T-cell (primary cell): ENCODE measurements at regions not wholly inside any gene's neighbourhood (a gene's known extent, or its start where the extent isn't known, plus 50 kb on each side); places are given as distances from the start of the nearest gene placed in this dataset.
"Not testable (repeated sequence)": the region's sequence is repeated elsewhere in the genome, so short reads cannot be mapped to it uniquely, and the experiment has no call there.

Experiments
- ATAC-seq, 4 experiments: fragments of 200-7000 bp in 3 of 4; fragments of 150-1000 bp in 1 of 4; cut with Tn5 transposase; replicated peaks in 1 of 4; 1 replicate in 3 of 4; 2 replicates in 1 of 4; pipeline ENCODE4 v1.10.0; 2021; ENCODE audit warnings: moderate library complexity in 3 of 4, mild to moderate bottlenecking in 2 of 4, moderate number of reproducible peaks in 1 of 4
- CTCF ChIA-PET, 2 donors: fragments of 300-600 bp; sonication (Branson Sonifier 250); formaldehyde crosslinking; loops; one replicate each; lab custom pipeline; 2022; ENCODE audit warnings: antibody characterized with exemption in 2 of 2; lab: Charles Lee
- POLR2A ChIA-PET, 2 donors: fragments of 300-600 bp; sonication (Branson Sonifier 250); formaldehyde crosslinking; loops; one replicate each; lab custom pipeline; 2022; ENCODE audit warnings: antibody characterized with exemption in 2 of 2; lab: Charles Lee
- DNase-seq, 35 experiments: peaks; one replicate each; pipeline versions ENCODE4 v3.0.0 to v3.0.0-alpha.2; 2013 to 2023
- H3K27ac ChIP-seq: one replicate; pipeline ENCODE4 v1.5.1; 2013; ENCODE audit warnings: low read length
- H3K27me3 ChIP-seq, 2 experiments: replicated peaks in 1 of 2; 1 replicate in 1 of 2; 2 replicates in 1 of 2; pipeline versions ENCODE4 v1.6.1 to v1.7.0; 2013; ENCODE audit warnings: low read length in 1 of 2, mixed read lengths in 1 of 2; ENCODE audit not compliant: control insufficient read depth in 2 of 2, insufficient read depth in 2 of 2; ENCODE audit errors: extremely low read depth in 1 of 2
- H3K36me3 ChIP-seq, 2 donors: 1 replicate in 1 of 2; 2 replicates in 1 of 2; pipeline versions ENCODE4 v1.6.1 to v1.7.0; 2013; ENCODE audit warnings: low read length in 1 of 2; ENCODE audit not compliant: control insufficient read depth in 2 of 2, insufficient read depth in 1 of 2; ENCODE audit errors: extremely low read depth in 1 of 2
- H3K4me1 ChIP-seq, 2 experiments: 1 replicate in 1 of 2; 2 replicates in 1 of 2; pipeline versions ENCODE4 v1.6.1 to v1.7.0; 2013; ENCODE audit warnings: low read length in 2 of 2, mixed read lengths in 1 of 2; ENCODE audit not compliant: insufficient read depth in 2 of 2, control insufficient read depth in 1 of 2; ENCODE audit errors: extremely low read depth in 1 of 2
- H3K4me3 ChIP-seq, 2 donors: 1 replicate in 1 of 2; 2 replicates in 1 of 2; pipeline versions ENCODE4 v1.5.1 to v1.7.0; 2013; ENCODE audit warnings: mild to moderate bottlenecking in 2 of 2, low read length in 1 of 2, moderate library complexity in 1 of 2; ENCODE audit not compliant: control insufficient read depth in 1 of 2; ENCODE audit errors: extremely low read depth in 1 of 2
- H3K9me3 ChIP-seq: 2 replicates; pipeline ENCODE4 v1.7.0; 2013
- H3K27ac Mint-ChIP-seq, 2 donors: one replicate each; pipeline ENCODE4 v1.8.0; 2020 to 2021; ENCODE audit warnings: mild to moderate bottlenecking in 2 of 2, mixed read lengths in 2 of 2
- H3K27me3 Mint-ChIP-seq, 2 donors: one replicate each; pipeline ENCODE4 v1.8.0; 2021 to 2022; ENCODE audit warnings: mixed read lengths in 2 of 2
- H3K36me3 Mint-ChIP-seq: one replicate; pipeline ENCODE4 v1.8.0; 2021; ENCODE audit warnings: mixed read lengths
- H3K4me1 Mint-ChIP-seq, 3 donors: one replicate each; pipeline ENCODE4 v1.8.0; 2020 to 2022; ENCODE audit warnings: mixed read lengths in 3 of 3, mild to moderate bottlenecking in 1 of 3
- H3K4me3 Mint-ChIP-seq, 3 donors: one replicate each; pipeline ENCODE4 v1.8.0; 2020 to 2022; ENCODE audit warnings: mild to moderate bottlenecking in 3 of 3, mixed read lengths in 3 of 3, moderate library complexity in 3 of 3
- H3K9me3 Mint-ChIP-seq, 3 donors: one replicate each; pipeline ENCODE4 v1.8.0; 2020 to 2022; ENCODE audit warnings: mixed read lengths in 3 of 3
- WGBS: methylation state at CpG from one replicate; pipeline ENCODE4 v1.1.5; 2013; ENCODE audit warnings: missing lambda C conversion rate; ENCODE audit not compliant: insufficient coverage; 5-methylcytosine and 5-hydroxymethylcytosine counted together

GRCh38 chrX:142299406-142299805, 94.3 kb upstream of the MAGEC2 start:
- ChIA-PET CTCF (no interaction called here), POLR2A (no interaction called here)
- Mint-ChIP-seq H3K36me3 (no peaks in the 10 kb centered on the region), H3K4me1 (no peaks in the 10 kb centered on the region), H3K9me3 (peaks cover 3 to 10% (median 4%) of the 10 kb centered on the region in 3 donors), H3K27ac (no peak overlapping the region), H3K27me3 (no peaks in the 10 kb centered on the region), H3K4me3 (no peak overlapping the region)
- no peak overlapping the region for H3K27ac ChIP-seq
- no CpG with 5 or more reads among the region's 2 CpGs for WGBS
- H3K27me3 ChIP-seq = no peaks in the 10 kb centered on the region
- DNase-seq (no peak), ATAC-seq (no peak)
- no peak overlapping the region for H3K4me3 ChIP-seq
- no peaks in the 10 kb centered on the region for H3K36me3 ChIP-seq
- H3K4me1 ChIP-seq = no peaks in the 10 kb centered on the region
- H3K9me3 ChIP-seq = no peaks in the 10 kb centered on the region

GRCh38 chrX:142296421-142296820, 91.3 kb upstream of the MAGEC2 start:
- H3K36me3 ChIP-seq = no peaks in the 10 kb centered on the region
- no peaks in the 10 kb centered on the region for H3K27me3 Mint-ChIP-seq
- WGBS = no CpG with 5 or more reads among the region's 1 CpG
- H3K4me3 Mint-ChIP-seq = no peak overlapping the region
- no peak overlapping the region for H3K27ac Mint-ChIP-seq
- no peaks in the 10 kb centered on the region for H3K4me1 Mint-ChIP-seq
- no peaks in the 10 kb centered on the region for H3K36me3 Mint-ChIP-seq
- no peak overlapping the region for H3K4me3 ChIP-seq
- no peaks in the 10 kb centered on the region for H3K4me1 ChIP-seq
- no peak for DNase-seq
- no peak overlapping the region for H3K27ac ChIP-seq
- no peaks in the 10 kb centered on the region for H3K27me3 ChIP-seq
- H3K9me3 Mint-ChIP-seq = peaks cover 3 to 4% (median 3%) of the 10 kb centered on the region in 3 donors
- no peak for ATAC-seq
- ChIA-PET POLR2A (no interaction called here), CTCF (no interaction called here)
- H3K9me3 ChIP-seq = no peaks in the 10 kb centered on the region

GRCh38 chrX:142295190-142295589, 90.1 kb upstream of the MAGEC2 start:
- DNase-seq (no peak), ATAC-seq (no peak)
- peaks cover 3 to 4% (median 3%) of the 10 kb centered on the region in 3 donors for H3K9me3 Mint-ChIP-seq
- Histone ChIP-seq H3K36me3 (no peaks in the 10 kb centered on the region), H3K27ac (no peak overlapping the region), H3K27me3 (no peaks in the 10 kb centered on the region), H3K4me3 (no peak overlapping the region), H3K9me3 (no peaks in the 10 kb centered on the region), H3K4me1 (no peaks in the 10 kb centered on the region)
- H3K27ac Mint-ChIP-seq = no peak overlapping the region
- H3K4me1 Mint-ChIP-seq = no peaks in the 10 kb centered on the region
- 69% methylated on average over 2 of the region's 3 CpGs for WGBS
- H3K27me3 Mint-ChIP-seq = no peaks in the 10 kb centered on the region
- ChIA-PET CTCF (no interaction called here), POLR2A (no interaction called here)
- no peak overlapping the region for H3K4me3 Mint-ChIP-seq
- no peaks in the 10 kb centered on the region for H3K36me3 Mint-ChIP-seq

- POLR2A ChIA-PET, H3K36me3 Mint-ChIP-seq, DNase-seq, H3K4me3 Mint-ChIP-seq, H3K36me3 ChIP-seq, H3K9me3 ChIP-seq, H3K27me3 ChIP-seq, H3K27ac Mint-ChIP-seq, CTCF ChIA-PET, H3K4me1 Mint-ChIP-seq, H3K4me3 ChIP-seq, H3K27me3 Mint-ChIP-seq, ATAC-seq, H3K4me1 ChIP-seq, H3K27ac ChIP-seq: not testable (repeated sequence)
- H3K9me3 Mint-ChIP-seq = peaks cover 0 to 10% (median 9%) of the 10 kb centered on the region in 3 donors
- no CpG with 5 or more reads among the region's 7 CpGs for WGBS
Measured at GRCh38 chrX:142270166-142270565, 65.1 kb upstream of the MAGEC2 start.

- Histone ChIP-seq H3K9me3 (no peaks in the 10 kb centered on the region), H3K27me3 (no peaks in the 10 kb centered on the region), H3K4me3 (no peak overlapping the region), H3K4me1 (no peaks in the 10 kb centered on the region), H3K36me3 (no peaks in the 10 kb centered on the region), H3K27ac (no peak overlapping the region)
- no peak for ATAC-seq
- WGBS = 100% methylated on average over 1 of the region's 10 CpGs
- Mint-ChIP-seq H3K27ac (no peak overlapping the region), H3K27me3 (no peaks in the 10 kb centered on the region), H3K4me1 (no peaks in the 10 kb centered on the region), H3K4me3 (no peak overlapping the region), H3K36me3 (no peaks in the 10 kb centered on the region), H3K9me3 (peaks cover 0 to 3% (median 0%) of the 10 kb centered on the region in 3 donors)
- ChIA-PET POLR2A (no interaction called here), CTCF (no interaction called here)
- no peak for DNase-seq
Measured at GRCh38 chrX:142266417-142266816, 61.3 kb upstream of the MAGEC2 start.

- DNase-seq, CTCF ChIA-PET, H3K27ac ChIP-seq, H3K36me3 Mint-ChIP-seq, H3K27ac Mint-ChIP-seq, H3K9me3 ChIP-seq, H3K4me1 Mint-ChIP-seq, H3K27me3 Mint-ChIP-seq, H3K9me3 Mint-ChIP-seq, POLR2A ChIA-PET, H3K36me3 ChIP-seq, ATAC-seq, H3K4me1 ChIP-seq, H3K4me3 Mint-ChIP-seq, H3K4me3 ChIP-seq, H3K27me3 ChIP-seq: not testable (repeated sequence)
- 91% methylated on average over 9 of the region's 16 CpGs for WGBS
Measured at GRCh38 chrX:142265549-142265948, 60.5 kb upstream of the MAGEC2 start.

- ChIA-PET POLR2A (no interaction called here), CTCF (no interaction called here)
- peaks cover 0 to 3% of the 10 kb centered on the region in 2 donors for H3K27me3 Mint-ChIP-seq
- Histone ChIP-seq H3K4me1 (no peaks in the 10 kb centered on the region), H3K27me3 (no peaks in the 10 kb centered on the region), H3K36me3 (no peaks in the 10 kb centered on the region), H3K27ac (no peak overlapping the region), H3K4me3 (no peak overlapping the region), H3K9me3 (peaks cover 3% of the 10 kb centered on the region)
- H3K27ac Mint-ChIP-seq = no peak overlapping the region
- no CpG with 5 or more reads among the region's 3 CpGs for WGBS
- no peak overlapping the region for H3K4me3 Mint-ChIP-seq
- H3K4me1 Mint-ChIP-seq = no peaks in the 10 kb centered on the region
- DNase-seq (no peak), ATAC-seq (no peak)
- no peaks in the 10 kb centered on the region for H3K36me3 Mint-ChIP-seq
- H3K9me3 Mint-ChIP-seq = peaks cover 0 to 8% (median 0%) of the 10 kb centered on the region in 3 donors
Measured at GRCh38 chrX:142256935-142257334, 51.8 kb upstream of the MAGEC2 start.
